ENCODE measurements at regions not wholly inside any gene's neighbourhood (a gene's known extent, or its start where the extent isn't known, plus 50 kb on each side); places are given as distances from the start of the nearest gene placed in this dataset.

GRCh38 chr16:17606460-17606859, 135.7 kb upstream of the XYLT1 start:
- DNase-seq (no peak), ATAC-seq (no peak)
- intact Hi-C loops (cut with DNase I, micrococcal nuclease): no loop called here

- ATAC-seq (no peak), DNase-seq (no peak)
- intact Hi-C loops (cut with DNase I, micrococcal nuclease): no loop called here
Observed at GRCh38 chr16:17605784-17606183, 135.0 kb upstream of the XYLT1 start.

- DNase-seq (no peak), ATAC-seq (no peak)
- intact Hi-C loops (cut with DNase I, micrococcal nuclease): no loop called here
Observed at GRCh38 chr16:17603626-17604025, 132.9 kb upstream of the XYLT1 start.

GRCh38 chr16:17602678-17603077, 131.9 kb upstream of the XYLT1 start:
- DNase-seq (no peak), ATAC-seq (no peak)
- intact Hi-C loops (cut with DNase I, micrococcal nuclease): no loop called here

GRCh38 chr16:17598968-17599367, 128.2 kb upstream of the XYLT1 start:
- no peak for DNase-seq
- ATAC-seq: no peak
- intact Hi-C loops (cut with DNase I, micrococcal nuclease): no loop called here

GRCh38 chr16:17591655-17592405, 121.1 kb upstream of the XYLT1 start:
- intact Hi-C loops (cut with DNase I, micrococcal nuclease): no loop called here
- no peak for DNase-seq
- ATAC-seq: no peak

- ATAC-seq: no peak
- no peak for DNase-seq
- intact Hi-C loops (cut with DNase I, micrococcal nuclease): no loop called here
Observed at GRCh38 chr16:17590711-17591654, 120.2 kb upstream of the XYLT1 start.

GRCh38 chr16:17589898-17590297, 119.1 kb upstream of the XYLT1 start:
- intact Hi-C loops (cut with DNase I, micrococcal nuclease): loop anchor here in 1 of 2 donors (10.0 kb wide), 1 partner anchor 725 kb away; no protein-coding TSS in a partner anchor
- ATAC-seq (no peak), DNase-seq (no peak)

GRCh38 chr16:17585449-17586074, 114.8 kb upstream of the XYLT1 start:
- ATAC-seq (no peak), DNase-seq (no peak)
- intact Hi-C loops (cut with DNase I, micrococcal nuclease): loop anchor here in 1 of 2 donors (10.0 kb wide), 1 partner anchor 721 kb away; no protein-coding TSS in a partner anchor

GRCh38 chr16:17578981-17579874, 108.5 kb upstream of the XYLT1 start:
- ATAC-seq: peak; percentile 81
- intact Hi-C loops (cut with DNase I, micrococcal nuclease): loop anchor here in 1 of 2 donors (10.0 kb wide), 1 partner anchor 104 kb away; the partner anchor contains the start of gene XYLT1
- peak; percentile 51 to 54 for DNase-seq

- DNase-seq (no peak), ATAC-seq (no peak)
- intact Hi-C loops (cut with DNase I, micrococcal nuclease): loop anchor here in 1 of 2 donors (10.0 kb wide), 1 partner anchor 99 kb away; the partner anchor contains the start of gene XYLT1
Observed at GRCh38 chr16:17574256-17574655, 103.5 kb upstream of the XYLT1 start.

GRCh38 chr16:17572145-17572544, 101.4 kb upstream of the XYLT1 start:
- intact Hi-C loops (cut with DNase I, micrococcal nuclease): loop anchor here in 1 of 2 donors (10.0 kb wide), 1 partner anchor 97 kb away; the partner anchor contains the start of gene XYLT1
- DNase-seq: no peak
- ATAC-seq: no peak

GRCh38 chr16:17571499-17572093, 100.8 kb upstream of the XYLT1 start:
- no peak for DNase-seq
- intact Hi-C loops (cut with DNase I, micrococcal nuclease): loop anchor here in 1 of 2 donors (10.0 kb wide), 1 partner anchor 97 kb away; the partner anchor contains the start of gene XYLT1
- ATAC-seq: peak; percentile 81

- DNase-seq (no peak), ATAC-seq (no peak)
- intact Hi-C loops (cut with DNase I, micrococcal nuclease): no loop called here
Observed at GRCh38 chr16:17568239-17568638, 97.5 kb upstream of the XYLT1 start.

GRCh38 chr16:17567455-17567854, 96.7 kb upstream of the XYLT1 start:
- intact Hi-C loops (cut with DNase I, micrococcal nuclease): no loop called here
- DNase-seq: no peak
- ATAC-seq: no peak

GRCh38 chr16:17566656-17567450, 96.1 kb upstream of the XYLT1 start:
- ATAC-seq: no peak
- intact Hi-C loops (cut with DNase I, micrococcal nuclease): no loop called here
- DNase-seq: no peak

- ATAC-seq (no peak), DNase-seq (no peak)
- intact Hi-C loops (cut with DNase I, micrococcal nuclease): no loop called here
Observed at GRCh38 chr16:17566075-17566474, 95.3 kb upstream of the XYLT1 start.

Measured in left colon (tissue), 2 donors.